CD14-positive monocyte (primary cell): ENCODE measurements at regions not wholly inside any gene's neighbourhood (a gene's known extent, or its start where the extent isn't known, plus 50 kb on each side); places are given as distances from the start of the nearest gene placed in this dataset.

ENCODE experiments used
- DNase-seq, 3 donors: peaks; one replicate each; pipeline ENCODE4 v3.0.0-alpha.2; 2011 to 2022
- H2AFZ ChIP-seq: 2 replicates; pipeline ENCODE4 v1.6.0; 2012; ENCODE audit warnings: mild to moderate bottlenecking, low read depth, low read length, inconsistent platforms; ENCODE audit not compliant: insufficient read depth, poor library complexity, severe bottlenecking
- H3K27ac ChIP-seq, 2 donors: 1 replicate in 1 of 2; 2 replicates in 1 of 2; pipeline ENCODE4 v1.5.1; 2012 to 2013; ENCODE audit warnings: low read length in 2 of 2, control low read depth in 1 of 2, inconsistent platforms in 1 of 2, low read depth in 1 of 2, mild to moderate bottlenecking in 1 of 2
- H3K27me3 ChIP-seq, 2 donors: one replicate each; pipeline versions ENCODE4 v1.6.0 to v1.6.1; 2011 to 2013; ENCODE audit warnings: low read length in 2 of 2; ENCODE audit not compliant: control insufficient read depth in 2 of 2, insufficient read depth in 2 of 2
- H3K36me3 ChIP-seq, 2 donors: replicated peaks in 1 of 2; 1 replicate in 1 of 2; 2 replicates in 1 of 2; pipeline versions ENCODE4 v1.5.1 to v1.6.1; 2012 to 2013; ENCODE audit warnings: low read length in 2 of 2, control low read depth in 1 of 2, inconsistent platforms in 1 of 2, mild to moderate bottlenecking in 1 of 2; ENCODE audit not compliant: insufficient read depth in 2 of 2, control insufficient read depth in 1 of 2
- H3K4me1 ChIP-seq, 2 donors: 1 replicate in 1 of 2; 2 replicates in 1 of 2; pipeline versions ENCODE4 v1.5.1 to v1.6.1; 2012 to 2013; ENCODE audit warnings: low read length in 2 of 2, control low read depth in 1 of 2, inconsistent platforms in 1 of 2, mild to moderate bottlenecking in 1 of 2, moderate library complexity in 1 of 2; ENCODE audit not compliant: insufficient read depth in 2 of 2, control insufficient read depth in 1 of 2
- H3K4me2 ChIP-seq: replicated peaks from 2 replicates; pipeline ENCODE3; 2012; ENCODE audit warnings: low read length, moderate library complexity, mild to moderate bottlenecking; ENCODE audit not compliant: poor library complexity, severe bottlenecking; ENCODE audit errors: extremely low read depth
- H3K4me3 ChIP-seq, 3 experiments: fragments of 200-600 bp in 1 of 3; sonication (generic) in 1 of 3; replicated peaks in 1 of 3; 1 replicate in 2 of 3; 2 replicates in 1 of 3; pipeline ENCODE4 v1.5.1; 2011 to 2013; ENCODE audit warnings: low read length in 3 of 3, mild to moderate bottlenecking in 3 of 3, control low read depth in 2 of 3, low read depth in 2 of 3, inconsistent platforms in 1 of 3, moderate library complexity in 1 of 3
- H3K79me2 ChIP-seq: 2 replicates; pipeline ENCODE4 v1.6.0; 2012; ENCODE audit warnings: mild to moderate bottlenecking, control low read depth, inconsistent platforms, low read length, moderate library complexity; ENCODE audit not compliant: insufficient read depth
- H3K9ac ChIP-seq: 2 replicates; pipeline ENCODE4 v1.6.0; 2017; ENCODE audit warnings: low read length, mild to moderate bottlenecking; ENCODE audit not compliant: insufficient read depth, poor library complexity, severe bottlenecking
- H3K9me3 ChIP-seq, 2 donors: replicated peaks in 1 of 2; 1 replicate in 1 of 2; 2 replicates in 1 of 2; pipeline versions ENCODE4 v1.5.1 to v1.6.1; 2012 to 2013; ENCODE audit warnings: low read length in 2 of 2, control low read depth in 1 of 2; ENCODE audit not compliant: control insufficient read depth in 1 of 2, insufficient read depth in 1 of 2
- H4K20me1 ChIP-seq: 2 replicates; pipeline ENCODE4 v1.6.0; 2012; ENCODE audit warnings: mild to moderate bottlenecking, low read length, control low read depth, moderate library complexity; ENCODE audit not compliant: insufficient read depth
- H3K27ac Mint-ChIP-seq, 7 donors: one replicate each; pipeline ENCODE4 v1.8.0; 2020; ENCODE audit warnings: mild to moderate bottlenecking in 7 of 7, mixed read lengths in 7 of 7, moderate library complexity in 6 of 7, inconsistent platforms in 2 of 7
- H3K27me3 Mint-ChIP-seq, 3 donors: one replicate each; pipeline ENCODE4 v1.8.0; 2021 to 2022; ENCODE audit warnings: low read depth in 3 of 3, mild to moderate bottlenecking in 3 of 3, mixed read lengths in 3 of 3, moderate library complexity in 3 of 3, inconsistent platforms in 1 of 3
- H3K36me3 Mint-ChIP-seq, 2 donors: one replicate each; pipeline ENCODE4 v1.8.0; 2020; ENCODE audit warnings: mixed read lengths in 2 of 2, inconsistent platforms in 1 of 2, mild to moderate bottlenecking in 1 of 2
- H3K4me1 Mint-ChIP-seq: one replicate; pipeline ENCODE4 v1.8.0; 2020; ENCODE audit warnings: mild to moderate bottlenecking, mixed read lengths
- H3K4me3 Mint-ChIP-seq, 2 donors: one replicate each; pipeline ENCODE4 v1.8.0; 2020; ENCODE audit warnings: mild to moderate bottlenecking in 2 of 2, mixed read lengths in 2 of 2, moderate library complexity in 1 of 2
- H3K9me3 Mint-ChIP-seq, 7 donors: one replicate each; pipeline ENCODE4 v1.8.0; 2020 to 2022; ENCODE audit warnings: mixed read lengths in 7 of 7, mild to moderate bottlenecking in 6 of 7, moderate library complexity in 6 of 7, inconsistent platforms in 2 of 7
- WGBS: methylation state at CpG from one replicate; pipeline ENCODE4 v1.1.5; 2013; ENCODE audit warnings: missing lambda C conversion rate; ENCODE audit not compliant: insufficient coverage; 5-methylcytosine and 5-hydroxymethylcytosine counted together
- intact Hi-C, 2 donors: fragments of 100-400 bp; cut with micrococcal nuclease; formaldehyde crosslinking; loops; one replicate each; pipeline versions ENCODE4 v1.15.0 to v1.15.1; 2023
- TF ChIP-seq, protein P1 (sequence below): fragments of 200-600 bp; IDR thresholded peaks from one replicate; pipeline ENCODE4 v1.8.0; 2022; ENCODE audit warnings: antibody characterized with exemption, mild to moderate bottlenecking

DNA sequence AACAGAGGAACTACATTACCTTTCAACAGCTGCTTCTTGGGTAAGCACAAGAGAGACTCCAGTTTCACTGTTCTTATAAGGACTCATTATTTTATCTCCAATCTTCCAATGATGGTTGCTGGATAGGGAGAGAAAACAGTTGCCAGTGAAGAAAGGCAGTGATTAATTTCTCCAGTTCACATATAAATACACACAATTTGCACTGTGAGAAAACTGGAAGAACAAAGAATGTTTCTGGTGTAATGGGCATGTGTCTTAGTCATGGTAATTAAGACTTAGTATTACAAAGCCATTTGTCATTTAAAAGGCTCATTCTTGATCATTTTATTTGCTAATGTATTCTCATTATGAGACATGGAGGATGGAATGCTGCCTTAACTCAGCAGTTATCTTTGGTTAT, 78.0 kb upstream of the FAR2 start:
- Histone ChIP-seq H3K27ac (no peak overlapping the region), H2AFZ (no peak overlapping the region), H3K36me3 (no peaks in the 10 kb centered on the region), H3K27me3 (no peaks in the 10 kb centered on the region), H3K4me2 (no peak overlapping the region), H3K4me1 (peaks cover 12 to 18% of the 10 kb centered on the region in 2 donors), H3K4me3 (no peak overlapping the region), H3K79me2 (no peaks in the 10 kb centered on the region), H4K20me1 (no peaks in the 10 kb centered on the region), H3K9ac (no peak overlapping the region), H3K9me3 (no peaks in the 10 kb centered on the region)
- DNase-seq = no peak
- H3K36me3 Mint-ChIP-seq = no peaks in the 10 kb centered on the region
- no peak overlapping the region for H3K4me3 Mint-ChIP-seq
- peaks cover 1 to 2% (median 2%) of the 10 kb centered on the region in 3 donors for H3K27me3 Mint-ChIP-seq
- peaks cover 20% of the 10 kb centered on the region for H3K4me1 Mint-ChIP-seq
- no peaks in the 10 kb centered on the region for H3K9me3 Mint-ChIP-seq
- intact Hi-C loops = loop anchor here in 1 of 2 donors (10.0 kb wide), 1 partner anchor 244 kb away; no protein-coding TSS in a partner anchor
- H3K27ac Mint-ChIP-seq = no peak overlapping the region
- TF ChIP-seq, protein P1, sequence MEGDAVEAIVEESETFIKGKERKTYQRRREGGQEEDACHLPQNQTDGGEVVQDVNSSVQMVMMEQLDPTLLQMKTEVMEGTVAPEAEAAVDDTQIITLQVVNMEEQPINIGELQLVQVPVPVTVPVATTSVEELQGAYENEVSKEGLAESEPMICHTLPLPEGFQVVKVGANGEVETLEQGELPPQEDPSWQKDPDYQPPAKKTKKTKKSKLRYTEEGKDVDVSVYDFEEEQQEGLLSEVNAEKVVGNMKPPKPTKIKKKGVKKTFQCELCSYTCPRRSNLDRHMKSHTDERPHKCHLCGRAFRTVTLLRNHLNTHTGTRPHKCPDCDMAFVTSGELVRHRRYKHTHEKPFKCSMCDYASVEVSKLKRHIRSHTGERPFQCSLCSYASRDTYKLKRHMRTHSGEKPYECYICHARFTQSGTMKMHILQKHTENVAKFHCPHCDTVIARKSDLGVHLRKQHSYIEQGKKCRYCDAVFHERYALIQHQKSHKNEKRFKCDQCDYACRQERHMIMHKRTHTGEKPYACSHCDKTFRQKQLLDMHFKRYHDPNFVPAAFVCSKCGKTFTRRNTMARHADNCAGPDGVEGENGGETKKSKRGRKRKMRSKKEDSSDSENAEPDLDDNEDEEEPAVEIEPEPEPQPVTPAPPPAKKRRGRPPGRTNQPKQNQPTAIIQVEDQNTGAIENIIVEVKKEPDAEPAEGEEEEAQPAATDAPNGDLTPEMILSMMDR = no peak

DNA sequence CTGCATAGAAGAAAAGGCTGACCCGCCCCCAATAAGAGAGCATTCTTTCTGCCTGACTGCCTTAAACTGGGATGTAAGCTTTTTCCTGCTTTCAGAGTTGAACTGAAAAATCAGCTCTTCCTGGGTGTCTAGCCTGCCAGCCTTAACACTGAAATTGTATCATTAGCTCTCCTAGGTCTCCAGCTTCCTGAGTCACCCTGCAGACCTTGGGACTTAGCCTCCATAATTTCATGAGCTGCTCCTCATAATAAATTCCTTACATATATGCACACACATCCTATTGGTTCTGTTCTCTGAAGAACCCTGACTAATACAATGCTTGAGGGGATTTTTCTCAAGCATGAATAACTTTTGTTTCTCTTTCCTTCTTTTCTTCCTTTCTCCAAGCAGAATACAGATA, 76.4 kb upstream of the FAR2 start:
- Histone ChIP-seq H3K27ac (no peak overlapping the region), H3K36me3 (no peaks in the 10 kb centered on the region), H3K4me2 (no peak overlapping the region), H3K9me3 (no peaks in the 10 kb centered on the region), H3K27me3 (no peaks in the 10 kb centered on the region), H3K4me3 (no peak overlapping the region), H4K20me1 (no peaks in the 10 kb centered on the region), H3K79me2 (no peaks in the 10 kb centered on the region), H2AFZ (no peak overlapping the region), H3K9ac (no peak overlapping the region), H3K4me1 (peaks cover 0 to 3% of the 10 kb centered on the region in 2 donors)
- TF ChIP-seq, protein P1 = no peak
- no peaks in the 10 kb centered on the region for H3K36me3 Mint-ChIP-seq
- no peak overlapping the region for H3K4me3 Mint-ChIP-seq
- 100% methylated on average over 1 of the region's 1 CpG for WGBS
- H3K27ac Mint-ChIP-seq = no peak overlapping the region
- no peaks in the 10 kb centered on the region for H3K9me3 Mint-ChIP-seq
- peaks cover 1 to 2% (median 2%) of the 10 kb centered on the region in 3 donors for H3K27me3 Mint-ChIP-seq
- DNase-seq = no peak
- intact Hi-C loops = loop anchor here in 1 of 2 donors (10.0 kb wide), 1 partner anchor 242 kb away; no protein-coding TSS in a partner anchor
- H3K4me1 Mint-ChIP-seq = peaks cover 6% of the 10 kb centered on the region
